Activated T-helper 1 cell treated with anti-CD3 and anti-CD28 coated beads, Interleukin-2, amount 50 U/mL, for 16 hours (primary cell): ENCODE measurements at regions not wholly inside any gene's neighbourhood (a gene's known extent, or its start where the extent isn't known, plus 50 kb on each side); places are given as distances from the start of the nearest gene placed in this dataset.
"Not testable (repeated sequence)": the region's sequence is repeated elsewhere in the genome, so short reads cannot be mapped to it uniquely, and the experiment has no call there.

Source experiments
- DNase-seq, 2 donors: peaks; one replicate each; pipeline ENCODE4 v3.0.0-alpha.2; 2020; ENCODE audit warnings: low read depth in 1 of 2, low spot score in 1 of 2

- no peak for DNase-seq
Observed at GRCh38 chr13:80817979-80818378, 477.1 kb upstream of the SPRY2 start.

DNA sequence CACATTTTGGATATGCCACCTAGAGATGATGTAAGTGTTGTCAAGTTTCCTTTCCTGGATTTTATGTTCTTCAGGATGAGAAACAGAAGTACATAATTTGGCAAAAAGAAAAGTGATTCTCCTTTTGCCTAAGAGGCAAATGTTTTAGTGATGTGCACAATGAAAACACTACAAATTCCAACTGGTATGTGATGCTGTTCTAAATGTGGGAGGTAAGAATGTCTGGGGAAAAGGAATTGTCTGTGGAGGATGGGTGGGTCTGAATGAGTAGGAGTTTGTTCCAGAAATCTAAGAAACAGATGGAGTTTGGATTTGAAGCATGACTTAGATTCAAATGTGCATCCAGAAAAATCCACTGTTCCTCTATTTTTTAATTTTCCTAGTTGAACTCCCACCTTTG, 473.6 kb upstream of the SPRY2 start:
- DNase-seq: no peak

DNA sequence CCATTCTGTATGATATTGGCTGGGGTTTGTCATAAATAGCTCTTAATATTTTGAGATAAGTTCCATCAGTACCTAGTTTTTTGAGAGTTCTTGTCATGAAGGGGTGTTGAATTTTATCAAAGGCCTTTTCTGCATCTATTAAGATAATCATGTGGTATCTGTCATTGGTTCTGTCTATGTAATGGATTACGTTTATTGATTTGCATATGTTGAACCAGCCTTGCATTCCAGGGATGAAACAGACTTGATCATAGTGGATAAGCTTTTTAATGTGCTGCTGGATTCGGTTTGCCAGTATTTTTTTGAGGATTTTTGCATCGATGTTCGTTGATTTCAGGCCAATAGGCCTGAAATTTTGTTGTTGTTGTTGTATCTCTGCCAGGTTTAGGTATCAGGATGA, 469.4 kb upstream of the SPRY2 start:
- DNase-seq: not testable (repeated sequence)

- DNase-seq: no peak
Observed at GRCh38 chr13:80802946-80803345, 462.0 kb upstream of the SPRY2 start.

- DNase-seq: no peak
Observed at GRCh38 chr13:80798576-80799133, 457.7 kb upstream of the SPRY2 start.

DNA sequence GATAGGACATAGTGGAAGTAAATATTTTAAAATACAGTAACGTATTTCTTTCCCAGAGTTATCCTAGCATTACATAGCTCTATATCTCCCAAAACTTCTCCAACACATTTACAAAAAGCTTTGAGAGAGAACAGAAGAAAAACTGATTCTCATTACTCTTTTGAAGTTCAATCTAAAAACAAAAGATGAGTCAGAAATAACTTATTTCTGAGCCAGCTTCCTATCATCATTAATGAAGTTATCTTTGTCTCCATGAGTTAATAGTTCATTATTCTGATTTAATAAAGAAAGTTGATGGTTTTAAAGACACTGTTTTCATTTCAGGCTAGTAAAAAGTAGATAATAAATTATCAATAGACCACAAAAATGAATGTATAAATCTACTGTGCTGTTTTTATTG, 446.7 kb upstream of the SPRY2 start:
- DNase-seq: no peak

DNA sequence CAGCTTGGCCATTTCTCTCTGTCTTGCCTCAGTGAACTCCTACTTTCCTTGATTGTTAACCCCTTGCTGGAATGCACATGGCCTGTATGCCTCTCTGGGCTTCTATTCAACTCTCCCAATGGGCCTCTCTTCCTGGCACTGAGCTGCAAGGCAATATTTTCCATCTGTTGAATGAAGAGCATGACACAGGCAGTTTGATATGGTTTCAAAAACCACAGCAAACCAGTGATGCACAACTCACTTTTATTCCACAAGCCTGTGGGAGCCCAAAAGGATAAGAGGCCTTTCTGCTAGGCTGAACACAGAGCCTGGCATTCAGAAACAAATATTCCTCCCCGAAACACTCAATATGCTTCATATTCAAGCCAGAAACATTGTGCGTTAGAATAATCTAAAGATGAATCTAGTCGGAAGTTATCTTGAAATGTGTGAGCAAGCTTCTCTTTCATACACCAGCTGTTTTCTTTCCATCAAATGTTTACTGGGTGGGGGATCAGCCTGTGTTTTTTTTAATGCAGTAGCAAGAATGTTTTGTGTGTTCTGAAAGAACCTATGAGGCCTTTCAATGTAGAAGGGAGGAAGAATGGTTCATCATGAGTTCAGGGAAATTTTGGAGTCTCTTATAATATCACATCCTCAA, 443.1 kb upstream of the SPRY2 start:
- DNase-seq: no peak

DNA sequence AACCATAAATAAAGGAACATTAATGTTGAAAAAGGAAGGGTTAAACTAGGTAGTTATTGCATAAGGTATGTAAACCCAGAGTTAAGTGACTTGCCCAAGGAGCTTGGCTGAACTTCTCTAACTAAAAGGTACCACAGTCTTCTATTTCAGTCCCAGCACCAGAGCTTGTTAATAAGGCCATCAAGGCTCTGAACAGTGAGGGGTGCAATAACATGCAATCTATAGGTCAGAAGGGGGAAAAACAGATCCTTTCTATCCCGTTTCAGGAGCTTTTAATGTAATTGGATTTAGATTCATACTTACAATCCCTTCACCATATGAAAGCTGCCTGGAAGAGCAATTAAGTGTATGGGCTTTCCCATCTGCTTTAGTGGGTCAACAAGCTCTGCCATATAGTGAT, 441.5 kb upstream of the SPRY2 start:
- DNase-seq: no peak

- DNase-seq: no peak
Observed at GRCh38 chr13:80778297-80778696, 437.4 kb upstream of the SPRY2 start.

DNA sequence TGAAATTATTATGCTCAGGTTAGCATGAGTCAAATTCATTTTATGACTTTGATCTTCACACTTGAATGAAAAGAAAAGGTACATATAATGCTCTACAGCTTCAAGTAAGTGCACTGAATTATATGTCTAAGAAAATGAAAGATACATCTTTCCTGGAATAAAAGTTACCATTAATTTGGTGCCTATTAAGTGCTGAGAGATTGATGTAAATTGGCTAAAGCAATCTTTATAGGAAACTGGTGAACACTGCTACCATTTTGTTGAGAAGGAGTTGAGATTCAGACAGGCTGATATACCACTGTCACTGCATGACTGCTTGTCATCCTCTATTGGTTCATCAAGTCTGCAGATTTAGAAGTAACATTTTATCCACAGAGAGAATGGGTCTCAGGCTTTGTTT, 416.8 kb upstream of the SPRY2 start:
- no peak for DNase-seq

- DNase-seq: no peak
Observed at GRCh38 chr13:80755910-80756309, 415.0 kb upstream of the SPRY2 start.

GRCh38 chr13:80754441-80754840, 413.5 kb upstream of the SPRY2 start:
- no peak for DNase-seq

GRCh38 chr13:80753866-80754265, 412.9 kb upstream of the SPRY2 start:
- no peak for DNase-seq

- DNase-seq: no peak
Observed at GRCh38 chr13:80751854-80752253, 410.9 kb upstream of the SPRY2 start.

- DNase-seq: no peak
Observed at GRCh38 chr13:80744147-80744914, 403.4 kb upstream of the SPRY2 start.

DNA sequence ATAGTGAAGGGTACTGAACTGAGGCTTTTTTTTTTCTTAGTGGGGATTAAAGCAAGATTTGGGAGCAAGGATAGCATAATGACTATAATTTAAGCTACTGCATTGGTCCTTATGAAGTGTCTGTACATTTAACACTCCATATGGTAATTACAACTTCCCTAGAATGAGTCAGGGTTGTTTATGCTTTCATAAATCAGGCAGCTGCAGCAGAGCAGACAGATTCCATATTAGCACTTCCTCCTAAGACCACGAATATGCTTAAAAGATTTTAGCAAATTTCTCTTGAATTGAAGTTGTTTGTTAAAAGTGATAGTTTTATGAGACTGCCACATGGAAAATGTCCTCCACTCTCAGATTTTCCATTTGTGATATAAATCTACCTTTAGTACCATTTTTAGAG, 401.1 kb upstream of the SPRY2 start:
- no peak for DNase-seq

DNA sequence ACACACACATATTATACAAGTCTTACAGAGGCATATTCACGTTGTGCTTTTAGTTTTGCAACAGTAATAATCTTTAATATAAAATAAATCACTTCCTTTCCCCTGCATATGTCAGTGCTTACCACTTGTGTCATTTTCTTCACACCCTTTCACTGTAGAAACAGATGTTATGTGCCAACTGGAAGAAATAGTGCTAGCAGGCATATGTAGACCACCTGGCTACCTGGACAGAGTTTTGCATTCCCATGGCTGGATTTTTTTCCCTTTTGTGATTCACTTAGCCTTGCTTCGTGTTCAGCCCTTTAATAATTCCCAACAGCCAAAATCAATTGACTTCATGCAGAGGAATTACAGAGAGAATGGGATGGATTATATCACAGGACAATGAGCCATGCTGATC, 399.1 kb upstream of the SPRY2 start:
- no peak for DNase-seq

GRCh38 chr13:80737513-80737912, 396.6 kb upstream of the SPRY2 start:
- DNase-seq: no peak

DNA sequence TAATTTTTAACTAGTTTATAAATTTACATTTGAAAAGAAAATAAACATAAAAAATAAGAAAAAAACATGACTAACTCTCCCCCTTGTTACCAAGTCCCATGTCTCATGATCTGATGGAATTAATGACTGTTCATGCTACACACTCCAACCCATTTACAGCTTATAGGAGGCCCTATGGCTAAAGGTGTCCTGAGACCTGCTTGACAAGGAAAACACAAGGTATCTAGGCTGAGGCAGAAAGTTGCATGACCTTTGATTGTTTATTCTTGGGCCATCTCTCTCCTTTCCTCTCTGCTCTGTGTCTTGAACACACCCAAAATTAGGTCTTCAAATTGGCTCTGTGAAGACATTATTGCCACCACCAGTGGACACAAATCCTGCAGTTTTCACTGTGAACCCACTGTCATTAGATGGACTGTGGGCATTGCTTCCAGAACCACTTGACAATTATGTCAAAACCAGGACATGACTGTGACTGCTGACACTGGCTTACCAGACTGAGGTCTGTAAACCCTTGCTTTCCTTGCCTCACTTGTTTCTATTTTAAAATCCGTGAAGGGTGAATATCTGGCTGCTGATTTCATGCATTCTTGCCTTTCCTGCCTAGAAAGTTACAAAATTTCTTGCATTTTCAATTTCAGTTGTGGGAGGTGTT, 386.5 kb upstream of the SPRY2 start:
- DNase-seq: no peak

DNA sequence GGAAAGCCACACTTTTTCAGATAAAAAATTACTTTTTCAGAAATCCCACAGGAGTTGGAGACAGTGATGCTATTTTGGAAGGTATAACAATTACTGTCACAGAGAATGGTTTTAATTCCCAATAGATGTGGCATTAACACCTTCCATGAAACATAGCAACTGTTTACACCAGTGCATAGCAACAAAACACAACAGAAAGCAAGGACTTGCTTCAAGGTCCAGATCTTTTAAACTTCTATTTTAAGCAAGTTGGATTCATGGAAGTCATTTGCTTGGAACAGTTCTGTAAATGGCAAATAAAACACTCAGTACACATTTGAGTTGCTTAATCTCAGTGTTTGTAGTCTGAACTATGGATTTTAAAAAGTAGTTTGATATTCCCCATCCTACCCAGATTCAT, 385.9 kb upstream of the SPRY2 start:
- no peak for DNase-seq

DNA sequence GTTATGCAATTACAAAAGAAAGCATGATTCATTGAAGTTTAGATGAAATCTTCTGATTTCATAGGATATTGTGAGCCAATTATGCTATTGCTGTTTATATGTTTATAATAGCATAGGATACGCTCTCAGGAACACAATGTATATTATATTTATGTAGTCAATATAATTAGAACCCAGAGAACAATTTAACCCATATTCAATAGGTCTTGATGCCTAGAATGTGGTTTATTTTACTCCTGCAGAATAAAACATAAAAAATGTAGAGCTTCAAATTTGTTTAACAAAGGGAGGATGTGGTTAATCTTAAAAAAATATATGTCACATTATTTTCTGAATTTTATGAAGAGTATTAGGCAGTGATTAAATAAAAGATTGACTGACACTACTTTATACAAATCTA, 380.8 kb upstream of the SPRY2 start:
- DNase-seq: no peak

GRCh38 chr13:80718970-80719369, 378.0 kb upstream of the SPRY2 start:
- no peak for DNase-seq
